Glutamatergic neuron (in vitro differentiated cells): ENCODE measurements at regions not wholly inside any gene's neighbourhood (a gene's known extent, or its start where the extent isn't known, plus 50 kb on each side); places are given as distances from the start of the nearest gene placed in this dataset.
A peak's percentile ranks its signal among the peaks of the same experiment; 100 is the strongest.

Source experiments
- DNase-seq: peaks from one replicate; pipeline ENCODE4 v3.0.0; 2022
- H3K27ac Mint-ChIP-seq: one replicate; pipeline ENCODE4 v1.8.0; 2020; ENCODE audit warnings: mild to moderate bottlenecking, mixed read lengths, inconsistent platforms; ENCODE audit not compliant: unreplicated experiment
- H3K27me3 Mint-ChIP-seq: one replicate; pipeline ENCODE4 v1.8.0; 2020; ENCODE audit warnings: mild to moderate bottlenecking, moderate library complexity, mixed read lengths, inconsistent platforms; ENCODE audit not compliant: unreplicated experiment
- H3K36me3 Mint-ChIP-seq: one replicate; pipeline ENCODE4 v1.8.0; 2020; ENCODE audit warnings: mild to moderate bottlenecking, mixed read lengths, inconsistent platforms; ENCODE audit not compliant: unreplicated experiment
- H3K4me1 Mint-ChIP-seq: one replicate; pipeline ENCODE4 v1.8.0; 2020; ENCODE audit warnings: mild to moderate bottlenecking, low read depth, mixed read lengths, inconsistent platforms; ENCODE audit not compliant: unreplicated experiment
- H3K4me3 Mint-ChIP-seq: one replicate; pipeline ENCODE4 v1.8.0; 2020; ENCODE audit warnings: mild to moderate bottlenecking, mixed read lengths, inconsistent platforms; ENCODE audit not compliant: unreplicated experiment
- H3K9me3 Mint-ChIP-seq: one replicate; pipeline ENCODE4 v1.8.0; 2020; ENCODE audit warnings: mild to moderate bottlenecking, moderate library complexity, mixed read lengths, inconsistent platforms; ENCODE audit not compliant: unreplicated experiment
- TF ChIP-seq, protein P1 (sequence below): fragments of 200-600 bp; sonication (generic); IDR thresholded peaks from one replicate; pipeline ENCODE4 v1.5.0; 2021; ENCODE audit not compliant: partially characterized antibody, unreplicated experiment

DNA sequence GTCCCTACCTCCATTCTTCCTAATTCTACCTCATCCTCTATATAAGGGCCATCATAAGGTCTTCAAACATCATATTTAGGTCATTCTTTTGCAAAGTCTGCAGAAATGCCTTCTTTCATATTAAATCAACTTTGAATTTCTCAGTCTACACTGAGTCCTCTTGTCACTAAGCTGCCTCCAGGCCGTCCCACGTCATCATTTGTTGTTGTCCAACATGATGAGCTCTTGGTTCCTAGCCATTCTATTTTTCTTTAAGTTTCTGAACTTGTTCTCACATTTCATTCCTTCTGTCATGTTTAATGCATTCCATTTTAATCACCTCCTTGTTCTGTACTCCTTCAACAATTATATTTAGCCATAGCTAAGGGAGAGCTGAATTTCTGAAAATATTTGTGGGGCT is 59.2 kb upstream of the PGR start:
- no peak overlapping the region for H3K4me3 Mint-ChIP-seq

GRCh38 chr11:101188173-101188572 is 58.6 kb upstream of the PGR start:
- Mint-ChIP-seq H3K27ac (no peak overlapping the region), H3K36me3 (no peaks in the 10 kb centered on the region)

More for the DNA sequence above, 59.2 kb upstream of the PGR start:
- H3K27ac Mint-ChIP-seq: no peak overlapping the region
- peaks cover 1% of the 10 kb centered on the region for H3K9me3 Mint-ChIP-seq
- no peaks in the 10 kb centered on the region for H3K36me3 Mint-ChIP-seq
- TF ChIP-seq, protein P1, sequence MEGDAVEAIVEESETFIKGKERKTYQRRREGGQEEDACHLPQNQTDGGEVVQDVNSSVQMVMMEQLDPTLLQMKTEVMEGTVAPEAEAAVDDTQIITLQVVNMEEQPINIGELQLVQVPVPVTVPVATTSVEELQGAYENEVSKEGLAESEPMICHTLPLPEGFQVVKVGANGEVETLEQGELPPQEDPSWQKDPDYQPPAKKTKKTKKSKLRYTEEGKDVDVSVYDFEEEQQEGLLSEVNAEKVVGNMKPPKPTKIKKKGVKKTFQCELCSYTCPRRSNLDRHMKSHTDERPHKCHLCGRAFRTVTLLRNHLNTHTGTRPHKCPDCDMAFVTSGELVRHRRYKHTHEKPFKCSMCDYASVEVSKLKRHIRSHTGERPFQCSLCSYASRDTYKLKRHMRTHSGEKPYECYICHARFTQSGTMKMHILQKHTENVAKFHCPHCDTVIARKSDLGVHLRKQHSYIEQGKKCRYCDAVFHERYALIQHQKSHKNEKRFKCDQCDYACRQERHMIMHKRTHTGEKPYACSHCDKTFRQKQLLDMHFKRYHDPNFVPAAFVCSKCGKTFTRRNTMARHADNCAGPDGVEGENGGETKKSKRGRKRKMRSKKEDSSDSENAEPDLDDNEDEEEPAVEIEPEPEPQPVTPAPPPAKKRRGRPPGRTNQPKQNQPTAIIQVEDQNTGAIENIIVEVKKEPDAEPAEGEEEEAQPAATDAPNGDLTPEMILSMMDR: no peak
- no peaks in the 10 kb centered on the region for H3K27me3 Mint-ChIP-seq
- no peak for DNase-seq
- H3K4me1 Mint-ChIP-seq: peaks cover 11% of the 10 kb centered on the region

GRCh38 chr11:101187748-101188147 is 58.1 kb upstream of the PGR start:
- DNase-seq: no peak
- H3K9me3 Mint-ChIP-seq: peaks cover 1% of the 10 kb centered on the region
- H3K27me3 Mint-ChIP-seq: peaks cover 2% of the 10 kb centered on the region
- no peaks in the 10 kb centered on the region for H3K36me3 Mint-ChIP-seq
- H3K4me1 Mint-ChIP-seq: peaks cover 19% of the 10 kb centered on the region
- no peak overlapping the region for H3K27ac Mint-ChIP-seq
- H3K4me3 Mint-ChIP-seq: no peak overlapping the region
- TF ChIP-seq, protein P1: no peak

More at GRCh38 chr11:101188173-101188572, 58.6 kb upstream of the PGR start:
- Mint-ChIP-seq H3K9me3 (peaks cover 1% of the 10 kb centered on the region), H3K4me3 (no peak overlapping the region), H3K27me3 (peaks cover under 1% of the 10 kb centered on the region), H3K4me1 (peaks cover 15% of the 10 kb centered on the region)
- TF ChIP-seq, protein P1: no peak
- no peak for DNase-seq

GRCh38 chr11:101185985-101186384 is 56.4 kb upstream of the PGR start:
- TF ChIP-seq, protein P1: no peak
- Mint-ChIP-seq H3K4me1 (peaks cover 28% of the 10 kb centered on the region), H3K36me3 (no peaks in the 10 kb centered on the region), H3K4me3 (no peak overlapping the region), H3K27ac (no peak overlapping the region), H3K9me3 (peaks cover 1% of the 10 kb centered on the region), H3K27me3 (peaks cover 2% of the 10 kb centered on the region)
- DNase-seq: no peak

GRCh38 chr11:101182467-101182866 is 52.9 kb upstream of the PGR start:
- DNase-seq: peak; percentile 35
- Mint-ChIP-seq H3K4me1 (peaks cover 28% of the 10 kb centered on the region), H3K9me3 (peaks cover 4% of the 10 kb centered on the region), H3K27ac (peak overlapping the region; percentile 36), H3K27me3 (peaks cover 2% of the 10 kb centered on the region), H3K4me3 (no peak overlapping the region), H3K36me3 (no peaks in the 10 kb centered on the region)
- TF ChIP-seq, protein P1: no peak
